ENCODE measurements at regions not wholly inside any gene's neighbourhood (a gene's known extent, or its start where the extent isn't known, plus 50 kb on each side); places are given as distances from the start of the nearest gene placed in this dataset.

DNA sequence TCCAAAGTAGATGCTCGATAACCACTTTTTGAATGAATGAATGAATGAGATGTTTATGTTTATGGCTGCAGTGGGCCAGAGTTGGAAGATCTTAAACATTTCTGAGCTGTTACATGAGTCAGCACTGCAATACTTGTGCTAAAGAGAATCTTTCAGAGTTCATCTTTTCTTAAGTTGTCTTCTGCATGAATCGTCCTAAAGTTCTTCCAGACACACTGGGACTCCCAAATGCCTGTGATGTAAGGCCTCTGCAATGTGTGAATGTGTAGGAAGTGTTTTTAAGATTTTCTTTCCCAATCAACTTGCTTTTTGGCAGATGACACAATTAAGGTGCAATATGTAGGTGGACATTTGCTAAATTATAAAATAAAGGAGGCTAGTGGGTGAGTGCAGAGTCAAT is 50.3 kb upstream of the TRIM9 start:
- no peak for DNase-seq (ENCODE audit: low read depth, low spot score)

- no peak for DNase-seq (ENCODE audit: low read depth, low spot score)
Measured at GRCh38 chr14:51147183-51147582, 52.3 kb upstream of the TRIM9 start.

GRCh38 chr14:51155326-51155725 is 60.4 kb upstream of the TRIM9 start:
- DNase-seq (ENCODE audit: low read depth, low spot score), result no peak

- DNase-seq (ENCODE audit: low read depth, low spot score), result no peak
Measured at GRCh38 chr14:51157012-51157411, 62.1 kb upstream of the TRIM9 start.

GRCh38 chr14:51160871-51161270 is 66.0 kb upstream of the TRIM9 start:
- DNase-seq (ENCODE audit: low read depth, low spot score), result no peak

- DNase-seq (ENCODE audit: low read depth, low spot score), result no peak
Measured at GRCh38 chr14:51165415-51165814, 70.5 kb upstream of the TRIM9 start.

GRCh38 chr14:51167587-51168214 is 72.3 kb upstream of the TMX1 start:
- no peak for DNase-seq (ENCODE audit: low read depth, low spot score)

GRCh38 chr14:51168215-51168613 is 71.8 kb upstream of the TMX1 start:
- DNase-seq (ENCODE audit: low read depth, low spot score), result no peak

GRCh38 chr14:51173863-51174262 is 66.2 kb upstream of the TMX1 start:
- DNase-seq (ENCODE audit: low read depth, low spot score), result no peak

GRCh38 chr14:51176839-51177238 is 63.2 kb upstream of the TMX1 start:
- no peak for DNase-seq (ENCODE audit: low read depth, low spot score)

GRCh38 chr14:51180577-51180976 is 59.5 kb upstream of the TMX1 start:
- no peak for DNase-seq (ENCODE audit: low read depth, low spot score)

GRCh38 chr14:51182131-51182565 is 57.9 kb upstream of the TMX1 start:
- peak; percentile 46 for DNase-seq (ENCODE audit: low read depth, low spot score)

DNA sequence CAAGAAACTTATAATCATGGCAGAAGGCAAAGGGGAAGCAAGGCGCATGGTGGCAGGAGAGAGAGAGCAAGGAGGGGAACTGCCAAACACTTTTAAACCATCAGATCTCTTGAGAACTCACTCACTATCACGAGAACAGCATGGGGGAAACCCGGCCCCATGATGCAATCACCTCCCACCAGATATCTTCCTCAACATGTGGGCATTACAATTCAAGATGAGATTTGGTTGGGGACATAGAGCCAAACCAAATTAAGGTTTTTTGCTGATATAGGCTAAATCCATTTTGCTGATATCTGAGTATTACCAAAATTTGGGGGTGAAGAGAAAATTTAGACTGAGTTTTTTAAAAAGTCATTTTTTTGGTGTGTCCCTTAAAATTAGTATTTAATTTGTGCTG is 54.9 kb upstream of the TMX1 start:
- no peak for DNase-seq (ENCODE audit: low read depth, low spot score)

GRCh38 chr14:51185754-51186153 is 54.3 kb upstream of the TMX1 start:
- DNase-seq (ENCODE audit: low read depth, low spot score), result no peak

DNA sequence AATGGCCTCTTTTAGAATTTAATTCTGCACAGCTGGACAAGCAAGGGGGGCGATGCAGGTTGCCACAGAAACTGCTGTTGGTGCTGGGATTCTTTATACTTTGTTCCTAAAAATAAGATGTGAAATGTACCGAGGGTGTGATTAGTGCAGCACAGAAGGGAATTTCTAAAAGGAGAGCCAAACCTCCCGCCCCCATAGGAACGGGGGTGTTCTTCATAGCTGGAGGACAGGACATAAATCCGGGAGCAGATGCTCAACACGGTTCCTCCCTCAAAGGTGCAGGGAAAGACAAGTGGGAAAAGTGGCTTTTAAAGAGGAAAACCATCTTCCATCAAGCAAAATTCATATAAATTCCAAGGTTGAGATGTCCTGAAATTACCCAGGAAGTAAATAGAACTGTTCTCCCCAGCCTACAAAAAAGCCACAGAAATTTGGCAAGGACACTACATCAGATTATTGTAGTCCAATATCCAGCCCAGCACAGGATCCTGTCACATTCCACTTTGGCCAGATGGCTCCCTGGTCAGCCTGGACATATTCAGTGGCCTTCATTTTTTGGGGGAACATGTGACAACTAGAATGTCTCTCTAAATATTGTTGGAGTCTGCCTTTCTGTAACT is 51.4 kb upstream of the TMX1 start:
- no peak for DNase-seq (ENCODE audit: low read depth, low spot score)

DNA sequence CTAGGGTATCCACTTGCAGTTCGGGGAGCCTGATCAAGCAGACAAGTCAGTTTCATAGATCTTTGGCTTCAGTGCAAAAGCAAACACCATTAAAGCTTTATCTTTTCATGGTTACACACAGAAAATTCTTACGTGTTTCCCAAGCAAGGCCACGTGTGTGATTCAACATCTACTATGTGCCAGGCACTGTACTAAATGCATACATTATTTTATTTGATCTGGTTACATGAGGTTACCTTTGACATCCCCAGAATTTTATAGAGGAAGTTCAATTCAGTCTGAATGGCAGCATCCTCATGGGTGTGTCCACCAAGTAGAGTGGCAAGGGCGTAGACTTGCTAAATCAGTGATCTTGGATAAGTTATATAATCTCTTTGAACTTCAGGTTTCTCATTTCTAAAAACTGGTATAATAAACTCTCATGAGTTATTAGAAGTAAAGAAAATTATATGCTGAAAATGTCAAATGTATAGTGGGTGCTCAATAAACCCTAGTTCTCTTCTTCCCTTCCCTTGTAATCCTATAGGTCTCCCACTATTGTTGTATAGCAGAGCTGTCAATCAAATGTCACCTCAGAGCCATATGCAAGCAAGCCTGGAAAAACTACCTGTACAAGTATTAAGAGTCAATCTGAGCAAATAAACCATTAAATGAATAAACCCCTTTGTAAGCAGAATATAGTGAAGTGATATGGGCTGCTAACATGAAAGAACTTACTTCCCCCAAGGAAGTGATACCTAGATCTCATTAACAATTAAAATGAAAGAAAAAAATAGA is 50.3 kb upstream of the TMX1 start:
- no peak for DNase-seq (ENCODE audit: low read depth, low spot score)
